Large intestine (tissue), 3 donors: ENCODE measurements at regions not wholly inside any gene's neighbourhood (a gene's known extent, or its start where the extent isn't known, plus 50 kb on each side); places are given as distances from the start of the nearest gene placed in this dataset.
A peak's percentile ranks its signal among the peaks of the same experiment; 100 is the strongest.

Experiments used
- DNase-seq, 2 donors: peaks; one replicate each; pipeline versions ENCODE4 v3.0.0 to v3.0.0-alpha.2; 2013
- H3K27ac ChIP-seq: one replicate; pipeline ENCODE4 v1.5.1; 2013; ENCODE audit warnings: low read length
- H3K27me3 ChIP-seq: 2 replicates; pipeline ENCODE4 v1.6.1; 2013; ENCODE audit warnings: low read length; ENCODE audit not compliant: control insufficient read depth, insufficient read depth
- H3K36me3 ChIP-seq: 2 replicates; pipeline ENCODE4 v1.6.1; 2013; ENCODE audit warnings: low read length; ENCODE audit not compliant: control insufficient read depth, insufficient read depth
- H3K4me1 ChIP-seq: one replicate; pipeline ENCODE4 v1.6.1; 2013; ENCODE audit warnings: low read length; ENCODE audit not compliant: control insufficient read depth, insufficient read depth
- H3K4me3 ChIP-seq: one replicate; pipeline ENCODE4 v1.5.1; 2013; ENCODE audit warnings: low read length
- H3K9me3 ChIP-seq: one replicate; pipeline ENCODE4 v1.6.1; 2013; ENCODE audit warnings: mild to moderate bottlenecking, low read depth, low read length, moderate library complexity; ENCODE audit not compliant: control insufficient read depth
- WGBS: methylation state at CpG from one replicate; pipeline ENCODE4 v1.1.5; 2013; ENCODE audit warnings: low lambda C conversion rate; ENCODE audit not compliant: insufficient coverage; 5-methylcytosine and 5-hydroxymethylcytosine counted together

DNA sequence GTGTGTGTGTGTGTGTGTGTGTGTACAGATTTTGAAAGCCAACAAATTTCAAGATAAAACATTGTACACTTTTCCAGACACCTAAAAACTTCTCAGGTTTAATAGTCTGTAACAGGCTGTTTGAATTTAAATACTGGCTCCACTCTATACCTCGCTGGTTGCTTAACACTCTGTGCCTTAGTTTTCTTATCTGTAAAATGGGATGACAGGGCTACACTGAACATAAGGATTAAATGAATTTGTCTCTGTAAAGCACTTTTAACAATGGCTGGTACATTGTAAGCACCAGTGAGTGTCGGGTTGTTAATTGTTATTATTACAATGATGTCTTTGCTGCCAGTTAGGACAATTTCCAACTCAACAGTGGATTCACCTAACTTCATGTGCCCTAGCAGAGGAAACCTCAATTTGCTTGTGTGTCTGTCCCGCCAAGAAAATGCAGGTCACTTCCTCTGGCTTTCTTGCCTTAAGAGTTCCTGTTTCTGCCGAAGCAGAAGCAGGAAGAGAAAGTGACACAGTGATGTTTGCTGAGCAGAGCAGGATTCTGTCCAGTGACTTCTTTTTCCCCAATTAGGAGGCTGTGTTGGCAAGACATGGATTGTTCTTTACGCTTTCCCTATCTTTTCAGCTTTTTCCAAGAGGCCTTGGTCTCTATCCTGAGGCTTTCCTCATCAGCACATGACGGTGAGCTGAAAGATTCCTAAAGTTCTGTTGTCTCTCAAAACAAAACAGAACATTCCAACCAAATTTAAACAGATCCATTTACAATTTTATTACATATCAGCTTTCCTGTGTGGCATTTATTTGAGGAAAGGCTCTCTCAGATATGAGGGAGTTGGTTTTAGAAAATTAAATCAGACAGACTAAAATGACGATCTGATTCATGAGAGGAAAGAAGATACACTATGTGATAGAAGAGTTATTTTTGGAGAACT is 154.1 kb upstream of the ATP2B1 start:
- DNase-seq, result peak in 1 of 2 donors; percentile 33
- Histone ChIP-seq H3K9me3 (no peaks in the 10 kb centered on the region), H3K27ac (peak overlapping the region; percentile 13), H3K4me3 (no peak overlapping the region), H3K27me3 (no peaks in the 10 kb centered on the region), H3K36me3 (no peaks in the 10 kb centered on the region), H3K4me1 (no peaks in the 10 kb centered on the region)
- 71% methylated on average over 1 of the region's 7 CpGs for WGBS

DNA sequence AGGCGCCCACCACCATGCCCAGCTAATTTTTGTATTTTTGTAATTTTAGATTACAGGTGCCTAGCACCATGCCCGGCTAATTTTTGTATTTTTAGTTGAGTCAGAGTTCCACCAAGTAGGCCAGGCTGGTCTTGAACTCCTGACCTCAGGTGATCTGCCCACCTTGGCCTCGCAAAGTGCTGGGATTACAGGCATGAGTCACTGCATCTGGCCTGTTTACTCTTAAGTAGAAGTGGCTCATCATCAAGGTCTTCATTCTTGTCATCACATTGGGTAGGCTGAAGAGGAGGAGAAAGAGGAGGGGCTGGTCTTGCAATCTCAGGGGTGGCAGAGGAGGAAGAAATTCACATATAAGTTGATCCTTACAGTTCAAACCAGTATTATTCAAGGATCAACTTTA is 152.4 kb upstream of the ATP2B1 start:
- H3K27ac ChIP-seq, result no peak overlapping the region
- no peaks in the 10 kb centered on the region for H3K36me3 ChIP-seq
- no peak overlapping the region for H3K4me3 ChIP-seq
- DNase-seq, result no peak
- H3K4me1 ChIP-seq, result no peaks in the 10 kb centered on the region
- H3K9me3 ChIP-seq, result no peaks in the 10 kb centered on the region
- WGBS, result no CpG with 5 or more reads among the region's 3 CpGs
- H3K27me3 ChIP-seq, result no peaks in the 10 kb centered on the region

- 0% methylated on average over 1 of the region's 1 CpG for WGBS
Observed at GRCh38 chr12:89859508-89860220, 151.0 kb upstream of the ATP2B1 start.

DNA sequence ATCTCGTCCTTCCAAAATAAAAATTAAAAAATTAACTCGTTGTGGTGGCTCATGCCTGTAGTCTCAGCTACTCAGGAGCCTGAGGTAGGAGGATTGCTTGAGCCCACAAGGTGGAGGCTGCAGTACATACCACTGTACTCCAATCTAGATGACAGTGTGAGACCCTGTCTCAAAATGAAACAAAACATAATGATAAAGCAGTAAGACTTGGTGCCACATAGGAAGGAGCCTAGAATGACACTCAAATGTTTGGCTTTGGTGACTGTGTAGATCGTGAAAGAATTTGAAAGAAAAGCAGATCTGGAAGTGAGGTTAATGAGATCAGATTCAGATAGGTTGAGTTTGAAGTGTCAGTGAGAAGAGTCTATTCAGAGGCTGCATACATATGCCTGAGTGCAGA is 150.1 kb upstream of the ATP2B1 start:
- no peaks in the 10 kb centered on the region for H3K4me1 ChIP-seq
- no peak overlapping the region for H3K27ac ChIP-seq
- H3K27me3 ChIP-seq, result no peaks in the 10 kb centered on the region
- WGBS, result 92% methylated on average over 2 of the region's 3 CpGs
- no peaks in the 10 kb centered on the region for H3K9me3 ChIP-seq
- no peaks in the 10 kb centered on the region for H3K36me3 ChIP-seq
- no peak overlapping the region for H3K4me3 ChIP-seq
- DNase-seq, result no peak

More at GRCh38 chr12:89859508-89860220, 151.0 kb upstream of the ATP2B1 start:
- DNase-seq, result peak in 1 of 2 donors; percentile 25
- Histone ChIP-seq H3K36me3 (no peaks in the 10 kb centered on the region), H3K4me3 (no peak overlapping the region), H3K9me3 (no peaks in the 10 kb centered on the region), H3K27me3 (no peaks in the 10 kb centered on the region), H3K27ac (no peak overlapping the region), H3K4me1 (no peaks in the 10 kb centered on the region)

GRCh38 chr12:89857652-89858274 is 149.1 kb upstream of the ATP2B1 start:
- H3K36me3 ChIP-seq, result no peaks in the 10 kb centered on the region
- H3K4me3 ChIP-seq, result no peak overlapping the region
- no peaks in the 10 kb centered on the region for H3K4me1 ChIP-seq
- WGBS, result 96% methylated on average over 5 of the region's 6 CpGs
- H3K27me3 ChIP-seq, result no peaks in the 10 kb centered on the region
- H3K27ac ChIP-seq, result no peak overlapping the region
- no peaks in the 10 kb centered on the region for H3K9me3 ChIP-seq
- DNase-seq, result no peak

DNA sequence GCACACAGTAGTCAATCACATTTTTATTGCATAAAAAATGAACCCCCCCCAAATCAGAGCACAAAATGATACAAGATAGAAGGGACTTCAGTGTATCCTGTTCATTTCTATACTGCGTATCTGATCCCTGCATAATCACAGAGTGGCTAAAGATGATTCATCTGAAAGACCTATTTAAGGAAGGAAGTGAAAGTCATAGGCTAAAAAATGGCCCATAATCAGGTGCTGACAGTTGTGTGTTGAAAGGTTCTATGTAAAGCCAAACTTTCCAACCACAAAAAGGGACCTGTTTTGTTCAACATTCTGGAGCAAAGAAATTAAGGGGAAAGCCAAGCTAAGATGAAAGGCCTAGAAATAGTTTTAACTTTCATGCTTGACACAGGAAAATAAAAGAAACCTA is 147.8 kb upstream of the ATP2B1 start:
- WGBS, result no CpG with 5 or more reads among the region's 1 CpG
- H3K36me3 ChIP-seq, result no peaks in the 10 kb centered on the region

GRCh38 chr12:89848732-89849131 is 140.1 kb upstream of the ATP2B1 start:
- Histone ChIP-seq H3K27ac (no peak overlapping the region), H3K27me3 (no peaks in the 10 kb centered on the region), H3K9me3 (no peaks in the 10 kb centered on the region), H3K4me1 (no peaks in the 10 kb centered on the region), H3K4me3 (no peak overlapping the region), H3K36me3 (no peaks in the 10 kb centered on the region)
- no CpG with 5 or more reads among the region's 8 CpGs for WGBS
- DNase-seq, result peak in 1 of 2 donors; percentile 32

More for the DNA sequence above, 147.8 kb upstream of the ATP2B1 start:
- DNase-seq, result no peak
- Histone ChIP-seq H3K4me1 (no peaks in the 10 kb centered on the region), H3K27ac (no peak overlapping the region), H3K27me3 (no peaks in the 10 kb centered on the region), H3K9me3 (no peaks in the 10 kb centered on the region), H3K4me3 (no peak overlapping the region)

DNA sequence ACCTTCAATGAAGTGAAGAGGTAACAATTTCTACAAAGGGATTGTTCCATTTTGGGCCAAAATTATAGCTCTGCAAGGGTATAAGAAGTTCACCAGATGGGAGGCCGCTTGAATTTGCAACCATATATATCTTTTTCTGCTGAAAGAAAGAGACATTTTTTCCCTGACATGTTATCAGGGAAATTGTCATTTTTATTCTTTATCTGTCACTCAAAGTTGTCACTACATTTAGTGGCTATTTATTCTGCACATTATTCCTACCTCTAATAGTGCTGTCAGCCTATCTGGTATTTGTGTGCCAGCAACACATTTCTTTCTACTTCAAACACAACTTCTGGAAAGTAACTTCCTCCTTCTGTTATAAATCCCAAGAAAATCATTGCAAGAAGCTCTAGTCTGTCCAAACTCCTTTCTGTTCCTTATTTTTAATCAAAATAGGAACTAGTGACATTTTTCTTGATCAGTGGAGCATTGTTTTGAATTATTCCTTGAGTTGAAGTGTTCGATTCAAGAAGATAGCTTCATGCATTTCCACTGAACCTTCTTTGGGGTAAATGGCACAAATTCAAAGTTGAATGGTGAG is 137.9 kb upstream of the ATP2B1 start:
- no peaks in the 10 kb centered on the region for H3K36me3 ChIP-seq
- no peaks in the 10 kb centered on the region for H3K4me1 ChIP-seq
- no peak overlapping the region for H3K4me3 ChIP-seq
- H3K9me3 ChIP-seq, result no peaks in the 10 kb centered on the region
- WGBS, result 83% methylated on average over 2 of the region's 2 CpGs
- no peaks in the 10 kb centered on the region for H3K27me3 ChIP-seq
- no peak overlapping the region for H3K27ac ChIP-seq
- DNase-seq, result no peak

- DNase-seq, result no peak
- Histone ChIP-seq H3K4me3 (no peak overlapping the region), H3K27me3 (no peaks in the 10 kb centered on the region), H3K27ac (no peak overlapping the region), H3K9me3 (no peaks in the 10 kb centered on the region), H3K4me1 (no peaks in the 10 kb centered on the region), H3K36me3 (no peaks in the 10 kb centered on the region)
- no CpG with 5 or more reads among the region's 1 CpG for WGBS
Observed at GRCh38 chr12:89845767-89846166, 137.1 kb upstream of the ATP2B1 start.

- no peak for DNase-seq
- Histone ChIP-seq H3K4me1 (no peaks in the 10 kb centered on the region), H3K27ac (no peak overlapping the region), H3K4me3 (no peak overlapping the region), H3K9me3 (no peaks in the 10 kb centered on the region), H3K27me3 (no peaks in the 10 kb centered on the region), H3K36me3 (no peaks in the 10 kb centered on the region)
- no CpG with 5 or more reads among the region's 3 CpGs for WGBS
Observed at GRCh38 chr12:89845366-89845765, 136.7 kb upstream of the ATP2B1 start.
